ENCODE measurements at regions not wholly inside any gene's neighbourhood (a gene's known extent, or its start where the extent isn't known, plus 50 kb on each side); places are given as distances from the start of the nearest gene placed in this dataset.
A peak's percentile ranks its signal among the peaks of the same experiment; 100 is the strongest.

- in situ Hi-C loops (cut with HindIII; ENCODE audit: low pct_unique_long_range_greater_than_20kb, low sequenced_read_pairs) = no loop called here
- TF ChIP-seq JUND (IDR thresholded peaks at IDR 0.05; ENCODE audit: low read depth) = no peak
- DNase-seq (ENCODE audit: low read depth in 1 of 2, low spot score in 1 of 2) = no peak
Measured at GRCh38 chr13:70408865-70409264, 300.6 kb upstream of the KLHL1 start.

GRCh38 chr13:70407486-70407885 lies 299.2 kb upstream of the KLHL1 start:
- no peak for DNase-seq (ENCODE audit: low read depth in 1 of 2, low spot score in 1 of 2)
- in situ Hi-C loops (cut with HindIII; ENCODE audit: low pct_unique_long_range_greater_than_20kb, low sequenced_read_pairs) = no loop called here
- TF ChIP-seq JUND (IDR thresholded peaks at IDR 0.05; ENCODE audit: low read depth) = no peak

DNA sequence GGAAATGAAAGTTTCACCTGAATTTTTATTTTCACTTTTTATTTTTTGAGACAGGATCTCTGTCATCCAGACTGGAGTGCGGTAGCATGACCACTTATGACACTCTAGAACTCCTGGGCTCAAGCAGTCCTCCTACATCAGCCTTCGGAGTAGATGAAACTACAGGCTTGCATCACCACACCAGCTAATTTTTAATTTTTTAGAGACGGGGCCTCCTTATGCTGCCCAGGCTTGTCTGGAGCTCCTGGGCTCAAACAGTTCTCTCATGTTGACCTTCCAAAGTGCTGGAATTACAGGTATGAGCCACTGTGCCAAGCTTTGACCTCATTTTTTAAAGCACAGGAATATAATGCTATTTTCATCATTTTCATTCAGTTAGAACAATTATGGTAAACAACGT lies 297.0 kb upstream of the KLHL1 start:
- in situ Hi-C loops (cut with HindIII; ENCODE audit: low pct_unique_long_range_greater_than_20kb, low sequenced_read_pairs) = no loop called here
- DNase-seq (ENCODE audit: low read depth in 1 of 2, low spot score in 1 of 2) = no peak
- no peak for TF ChIP-seq JUND (IDR thresholded peaks at IDR 0.05; ENCODE audit: low read depth)

DNA sequence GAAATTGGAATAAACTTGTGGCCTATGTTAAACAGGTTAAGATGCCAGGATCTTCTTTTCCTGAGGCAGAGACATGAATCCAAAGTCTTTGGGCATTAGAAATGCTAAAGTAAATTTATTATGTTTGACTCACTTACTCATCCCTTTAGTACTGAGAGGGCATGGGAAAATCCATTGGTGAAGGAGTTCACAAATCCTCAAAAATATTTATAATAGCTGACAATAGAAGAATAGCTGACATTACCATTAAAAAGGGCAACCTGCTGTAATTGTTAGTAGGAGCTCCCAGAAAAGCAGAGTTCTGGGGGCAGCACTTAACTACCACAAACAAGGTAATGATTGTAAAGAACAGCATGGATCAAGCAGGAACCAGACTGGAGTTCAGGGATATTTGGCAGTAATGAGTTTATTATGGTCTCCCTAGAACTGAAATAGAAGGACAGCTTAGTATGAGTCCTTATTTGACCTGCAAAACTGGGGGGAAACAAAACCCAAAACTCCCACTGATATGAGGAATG lies 285.8 kb upstream of the KLHL1 start:
- in situ Hi-C loops (cut with HindIII; ENCODE audit: low pct_unique_long_range_greater_than_20kb, low sequenced_read_pairs) = no loop called here
- no peak for DNase-seq (ENCODE audit: low read depth in 1 of 2, low spot score in 1 of 2)
- TF ChIP-seq JUND (IDR thresholded peaks at IDR 0.05; ENCODE audit: low read depth) = no peak

GRCh38 chr13:70391678-70392077 lies 283.4 kb upstream of the KLHL1 start:
- DNase-seq (ENCODE audit: low read depth in 1 of 2, low spot score in 1 of 2) = peak in 1 of 2 experiments; percentile 77
- TF ChIP-seq JUND (IDR thresholded peaks at IDR 0.05; ENCODE audit: low read depth) = peak; percentile 57; the same call in 1 of the 2 replicates

DNA sequence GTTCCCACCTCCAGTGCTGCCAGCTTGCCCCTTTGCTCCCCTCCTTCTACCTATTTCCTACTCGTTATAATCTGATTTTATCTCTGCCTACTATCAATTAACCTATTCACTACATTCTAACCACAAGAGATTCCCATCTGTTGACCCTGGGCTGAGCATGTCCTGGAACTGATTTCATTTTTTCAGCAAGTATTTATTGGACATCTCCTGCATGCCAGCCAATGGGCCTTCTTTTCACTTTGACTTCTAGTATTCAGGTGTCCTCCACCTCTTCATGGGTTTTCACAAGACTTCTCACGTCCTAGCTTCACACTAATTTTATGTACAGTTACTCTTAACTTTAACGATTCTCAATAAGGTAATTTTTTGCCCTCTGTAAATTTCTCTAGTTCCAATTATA lies 282.7 kb upstream of the KLHL1 start:
- in situ Hi-C loops (cut with HindIII; ENCODE audit: low pct_unique_long_range_greater_than_20kb, low sequenced_read_pairs) = no loop called here
- peak; percentile 22; the same call in 1 of the 2 replicates for TF ChIP-seq JUND (IDR thresholded peaks at IDR 0.05; ENCODE audit: low read depth)
- DNase-seq (ENCODE audit: low read depth in 1 of 2, low spot score in 1 of 2) = peak in 1 of 2 experiments; percentile 18

More at GRCh38 chr13:70391678-70392077, 283.4 kb upstream of the KLHL1 start:
- in situ Hi-C loops (cut with HindIII; ENCODE audit: low pct_unique_long_range_greater_than_20kb, low sequenced_read_pairs) = no loop called here

- no peak for DNase-seq (ENCODE audit: low read depth in 1 of 2, low spot score in 1 of 2)
- in situ Hi-C loops (cut with HindIII; ENCODE audit: low pct_unique_long_range_greater_than_20kb, low sequenced_read_pairs) = no loop called here
- TF ChIP-seq JUND (IDR thresholded peaks at IDR 0.05; ENCODE audit: low read depth) = no peak
Measured at GRCh38 chr13:70390064-70390463, 281.8 kb upstream of the KLHL1 start.

GRCh38 chr13:70388935-70389334 lies 280.7 kb upstream of the KLHL1 start:
- TF ChIP-seq JUND (IDR thresholded peaks at IDR 0.05; ENCODE audit: low read depth) = peak; percentile 60; the same call in 1 of the 2 replicates
- peak; percentile 2 to 73 for DNase-seq (ENCODE audit: low read depth in 1 of 2, low spot score in 1 of 2)
- in situ Hi-C loops (cut with HindIII; ENCODE audit: low pct_unique_long_range_greater_than_20kb, low sequenced_read_pairs) = no loop called here

DNA sequence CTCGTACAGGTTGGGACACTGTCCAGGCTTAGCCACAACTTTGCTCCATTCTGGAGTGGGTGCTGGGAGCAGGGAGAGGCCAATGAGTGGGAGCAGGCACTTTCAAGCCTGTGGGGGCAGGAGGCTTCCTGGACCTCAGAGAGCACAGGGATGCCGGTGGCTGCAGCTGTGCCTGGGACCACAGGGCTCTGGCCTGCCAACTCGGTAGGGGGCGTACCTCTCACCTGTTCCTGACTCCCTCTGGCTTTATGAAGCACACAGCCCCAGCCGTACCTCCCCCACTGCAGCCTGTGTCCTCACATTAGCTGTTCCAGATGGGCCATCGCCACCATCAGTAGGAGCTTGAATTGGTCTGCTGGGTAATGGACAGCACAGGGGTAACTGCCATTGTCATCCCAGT lies 278.7 kb upstream of the KLHL1 start:
- TF ChIP-seq JUND (IDR thresholded peaks at IDR 0.05; ENCODE audit: low read depth) = no peak
- in situ Hi-C loops (cut with HindIII; ENCODE audit: low pct_unique_long_range_greater_than_20kb, low sequenced_read_pairs) = no loop called here
- no peak for DNase-seq (ENCODE audit: low read depth in 1 of 2, low spot score in 1 of 2)

DNA sequence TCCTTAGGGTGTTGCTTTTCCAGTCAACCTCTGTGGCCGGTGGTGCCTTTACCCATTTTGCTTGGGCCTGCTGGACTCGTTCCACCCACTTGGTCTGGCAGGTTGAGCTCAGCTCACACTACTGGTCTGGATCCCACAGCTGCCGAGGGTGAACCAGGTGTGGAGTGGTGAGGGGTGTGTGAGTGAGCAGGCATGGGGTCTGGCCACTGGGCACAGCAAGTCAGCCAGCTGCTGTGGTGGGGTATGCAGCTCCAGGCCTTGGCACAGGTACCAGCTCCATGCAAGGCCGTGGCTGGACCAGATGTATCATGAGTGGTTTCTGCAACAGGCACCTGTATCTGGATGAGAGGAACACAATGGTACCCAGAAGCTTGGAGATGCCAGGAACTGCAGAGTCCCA lies 277.6 kb upstream of the KLHL1 start:
- no peak for DNase-seq (ENCODE audit: low read depth in 1 of 2, low spot score in 1 of 2)
- TF ChIP-seq JUND (IDR thresholded peaks at IDR 0.05; ENCODE audit: low read depth) = no peak
- in situ Hi-C loops (cut with HindIII; ENCODE audit: low pct_unique_long_range_greater_than_20kb, low sequenced_read_pairs) = no loop called here

- in situ Hi-C loops (cut with HindIII; ENCODE audit: low pct_unique_long_range_greater_than_20kb, low sequenced_read_pairs) = no loop called here
- TF ChIP-seq JUND (IDR thresholded peaks at IDR 0.05; ENCODE audit: low read depth) = no peak
- DNase-seq (ENCODE audit: low read depth in 1 of 2, low spot score in 1 of 2) = no peak
Measured at GRCh38 chr13:70384156-70384555, 275.9 kb upstream of the KLHL1 start.

- in situ Hi-C loops (cut with HindIII; ENCODE audit: low pct_unique_long_range_greater_than_20kb, low sequenced_read_pairs) = no loop called here
- no peak for DNase-seq (ENCODE audit: low read depth in 1 of 2, low spot score in 1 of 2)
- TF ChIP-seq JUND (IDR thresholded peaks at IDR 0.05; ENCODE audit: low read depth) = no peak
Measured at GRCh38 chr13:70380809-70381208, 272.6 kb upstream of the KLHL1 start.

DNA sequence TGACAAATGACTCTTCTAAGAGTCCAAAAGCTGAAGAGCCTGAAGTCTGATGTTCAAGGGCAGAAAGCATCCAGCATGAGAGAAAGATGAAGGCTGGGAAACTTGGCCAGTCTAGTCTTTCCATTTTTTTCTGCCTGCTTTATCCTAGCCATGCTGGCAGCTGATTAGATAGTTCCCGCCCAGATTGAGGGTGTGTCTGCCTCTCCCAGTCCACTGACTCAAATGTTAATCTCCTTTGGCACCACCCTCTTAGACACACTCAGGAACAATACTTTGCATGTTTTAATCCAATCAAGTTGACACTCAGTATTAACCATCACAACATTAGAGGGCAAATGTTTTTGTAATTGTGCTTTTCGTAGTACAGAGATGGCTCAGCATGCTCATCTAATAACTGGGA lies 267.5 kb upstream of the KLHL1 start:
- TF ChIP-seq JUND (IDR thresholded peaks at IDR 0.05; ENCODE audit: low read depth) = no peak

DNA sequence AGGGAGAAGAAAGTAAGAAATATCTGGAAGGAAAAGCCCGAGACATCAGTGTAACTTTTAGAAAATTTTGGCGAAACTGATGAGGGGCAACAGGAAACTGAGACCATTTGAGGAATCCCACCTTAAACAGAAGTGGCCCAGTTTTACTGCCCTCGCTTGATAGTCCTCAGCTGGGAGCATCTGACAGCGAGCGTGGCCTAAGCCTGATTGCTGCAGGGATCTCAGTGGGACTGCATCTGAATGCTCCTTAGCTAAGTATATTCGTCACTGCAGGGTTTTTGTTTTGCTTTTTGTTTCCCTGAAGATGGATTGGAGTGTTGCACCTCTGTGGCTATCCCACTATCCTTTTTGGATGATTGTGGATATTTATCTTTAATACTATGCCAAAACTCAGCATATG lies 262.7 kb upstream of the KLHL1 start:
- no peak for DNase-seq (ENCODE audit: low read depth in 1 of 2, low spot score in 1 of 2)
- in situ Hi-C loops (cut with HindIII; ENCODE audit: low pct_unique_long_range_greater_than_20kb, low sequenced_read_pairs) = no loop called here
- no peak for TF ChIP-seq JUND (IDR thresholded peaks at IDR 0.05; ENCODE audit: low read depth)

More for the DNA sequence above, 267.5 kb upstream of the KLHL1 start:
- no peak for DNase-seq (ENCODE audit: low read depth in 1 of 2, low spot score in 1 of 2)
- in situ Hi-C loops (cut with HindIII; ENCODE audit: low pct_unique_long_range_greater_than_20kb, low sequenced_read_pairs) = no loop called here
